HCT116 (cell line): ENCODE measurements at regions not wholly inside any gene's neighbourhood (a gene's known extent, or its start where the extent isn't known, plus 50 kb on each side); places are given as distances from the start of the nearest gene placed in this dataset.

Source experiments
- ATAC-seq: fragments of 200-7000 bp; cut with Tn5 transposase; 2 replicates; pipeline ENCODE4 v1.9.1; 2020; ENCODE audit warnings: mild to moderate bottlenecking, moderate library complexity
- BruUV-seq: library from RNA; stranded (reverse); fragments of 400-500 nt; replicated peaks from 2 replicates; lab custom pipeline; 2021; lab: Mats Ljungman, UMichigan
- CTCF ChIA-PET: fragments of 300-600 bp; sonication (Branson Sonifier 250); formaldehyde crosslinking; loops from one replicate; lab custom pipeline; 2021; ENCODE audit warnings: antibody characterized with exemption; lab: Charles Lee
- POLR2A ChIA-PET: fragments of 300-600, 350-600 bp; sonication (Branson Sonifier 250); formaldehyde crosslinking; loops from one replicate; lab custom pipeline; 2021; ENCODE audit warnings: antibody characterized with exemption; lab: Charles Lee
- RAD21 ChIA-PET, 2 experiments: fragments of 300-600 bp; sonication (Branson Sonifier 250); formaldehyde crosslinking; loops; one replicate each; lab custom pipeline; 2023; ENCODE audit warnings: low total read pairs in 2 of 2; ENCODE audit not compliant: uncharacterized antibody in 2 of 2, unreplicated experiment in 2 of 2, low non-redundant PET in 1 of 2; lab: Charles Lee
- DNase-seq: peaks from one replicate; pipeline ENCODE4 v3.0.0-alpha.2; 2010; ENCODE audit warnings: low read depth, low spot score
- H2AFZ ChIP-seq: fragments of 200-600 bp; shearing (Covaris generic), sonication (generic); 2 replicates; pipeline ENCODE4 v1.6.1; 2017; ENCODE audit warnings: low read depth, mixed run types, mixed read lengths, antibody characterized with exemption, low read length; ENCODE audit not compliant: poor library complexity, severe bottlenecking
- H3K27ac ChIP-seq: 2 replicates; pipeline ENCODE4 v1.5.1; 2012; ENCODE audit warnings: low read depth, low read length
- H3K27me3 ChIP-seq: fragments of 200-600 bp; sonication (generic); 2 replicates; pipeline ENCODE4 v1.6.1; 2016; ENCODE audit warnings: mixed run types, low read length, mixed read lengths; ENCODE audit not compliant: insufficient read depth
- H3K36me3 ChIP-seq, 2 experiments: fragments of 200-500 bp in 1 of 2; fragments of 200-600 bp in 1 of 2; sonication (Bioruptor generic) in 1 of 2; sonication (generic) in 1 of 2; 2 replicates each; pipeline versions ENCODE4 v1.5.1 to v1.6.1; 2014 to 2016; ENCODE audit warnings: low read length in 2 of 2, inconsistent platforms in 1 of 2, mixed read lengths in 1 of 2, mixed run types in 1 of 2; ENCODE audit not compliant: insufficient read depth in 2 of 2, control insufficient read depth in 1 of 2
- H3K4me1 ChIP-seq, 2 experiments: fragments of 200-600 bp in 1 of 2; sonication (generic) in 1 of 2; 2 replicates each; pipeline versions ENCODE4 v1.5.1 to v1.6.1; 2012 to 2017; ENCODE audit warnings: low read length in 2 of 2, inconsistent platforms in 1 of 2, mild to moderate bottlenecking in 1 of 2, mixed read lengths in 1 of 2, mixed run types in 1 of 2, moderate library complexity in 1 of 2; ENCODE audit not compliant: insufficient read depth in 2 of 2, control insufficient read depth in 1 of 2
- H3K4me2 ChIP-seq: fragments of 200-600 bp; sonication (generic); 2 replicates; pipeline ENCODE4 v1.6.1; 2017; ENCODE audit warnings: mixed run types, low read length, mixed read lengths
- H3K4me3 ChIP-seq, 2 experiments: fragments of 200-600 bp in 1 of 2; sonication (generic) in 1 of 2; replicated peaks in 1 of 2; 2 replicates each; pipeline ENCODE4 v1.5.1; 2011 to 2016; ENCODE audit warnings: low read length in 2 of 2, control low read depth in 1 of 2, low read depth in 1 of 2, mild to moderate bottlenecking in 1 of 2, mixed read lengths in 1 of 2, mixed run types in 1 of 2
- H3K79me2 ChIP-seq: fragments of 200-600 bp; sonication (generic); 2 replicates; pipeline ENCODE4 v1.6.1; 2017; ENCODE audit warnings: mild to moderate bottlenecking, mixed run types, low read length, moderate library complexity, mixed read lengths; ENCODE audit not compliant: insufficient read depth
- H3K9ac ChIP-seq: fragments of 200-600 bp; sonication (generic); 2 replicates; pipeline ENCODE4 v1.6.1; 2016; ENCODE audit warnings: low read length, mixed read lengths
- H3K9me2 ChIP-seq: fragments of 200-600 bp; sonication (generic), shearing (Covaris generic); 2 replicates; pipeline ENCODE4 v1.6.1; 2017; ENCODE audit warnings: mixed run types, mild to moderate bottlenecking, moderate library complexity; ENCODE audit not compliant: insufficient read depth
- H3K9me3 ChIP-seq, 2 experiments: fragments of 200-500 bp in 1 of 2; fragments of 200-600 bp in 1 of 2; sonication (Bioruptor generic) in 1 of 2; sonication (generic) in 1 of 2; 2 replicates each; pipeline ENCODE4 v1.6.1; 2014 to 2017; ENCODE audit warnings: low read length in 2 of 2, mixed read lengths in 2 of 2, inconsistent platforms in 1 of 2, low read depth in 1 of 2, mild to moderate bottlenecking in 1 of 2, mixed run types in 1 of 2, moderate library complexity in 1 of 2; ENCODE audit not compliant: control insufficient read depth in 1 of 2, insufficient read depth in 1 of 2
- H4K20me1 ChIP-seq: fragments of 200-600 bp; sonication (generic), shearing (Covaris generic); 2 replicates; pipeline ENCODE4 v1.6.1; 2017; ENCODE audit warnings: mixed run types, mild to moderate bottlenecking, moderate library complexity; ENCODE audit not compliant: insufficient read depth
- ATF3 ChIP-seq: IDR thresholded peaks from 2 replicates; pipeline ENCODE4 v1.6.1; 2012
- CBX3 ChIP-seq: IDR thresholded peaks from 2 replicates; pipeline ENCODE4 v1.6.1; 2012; ENCODE audit warnings: low read depth
- CEBPB ChIP-seq: IDR thresholded peaks from 2 replicates; pipeline ENCODE4 v1.6.1; 2012; ENCODE audit warnings: low read depth
- CTCF ChIP-seq, 3 experiments: fragments of 200-600 bp in 1 of 3; sonication (generic) in 1 of 3; IDR thresholded peaks in 2 of 3; conservative IDR thresholded peaks in 1 of 3; 2 replicates each; pipeline ENCODE4 v1.5.1; 2012 to 2017; ENCODE audit warnings: low read depth in 2 of 3, low read length in 2 of 3, antibody characterized with exemption in 1 of 3, borderline replicate concordance in 1 of 3, control low read depth in 1 of 3, mild to moderate bottlenecking in 1 of 3, mixed read lengths in 1 of 3, mixed run types in 1 of 3, moderate library complexity in 1 of 3; ENCODE audit not compliant: insufficient read depth in 1 of 3
- EGR1 ChIP-seq: IDR thresholded peaks from 2 replicates; pipeline ENCODE4 v1.6.1; 2012; ENCODE audit warnings: low read depth
- EZH2 ChIP-seq: fragments of 200-600 bp; sonication (generic); IDR thresholded peaks from 2 replicates; pipeline ENCODE4 v1.6.1; 2017; ENCODE audit warnings: antibody characterized with exemption, mixed run types
- EZH2phosphoT487 ChIP-seq: fragments of 200-600 bp; IDR thresholded peaks from 2 replicates; pipeline ENCODE4 v1.6.1; 2018; ENCODE audit warnings: antibody characterized with exemption, borderline replicate concordance
- FOSL1 ChIP-seq: IDR thresholded peaks from 2 replicates; pipeline ENCODE4 v1.6.1; 2012; ENCODE audit warnings: low read depth
- JUND ChIP-seq: IDR thresholded peaks from 2 replicates; pipeline ENCODE4 v1.6.1; 2012
- MAX ChIP-seq: IDR thresholded peaks from 2 replicates; pipeline ENCODE4 v1.6.1; 2012
- POLR2A ChIP-seq: IDR thresholded peaks from 2 replicates; pipeline ENCODE4 v1.7.0; 2011; ENCODE audit warnings: borderline replicate concordance; ENCODE audit not compliant: insufficient read depth, insufficient read length; ENCODE audit errors: extremely low read depth
- POLR2AphosphoS5 ChIP-seq: IDR thresholded peaks from 2 replicates; pipeline ENCODE4 v1.6.1; 2011; ENCODE audit warnings: mild to moderate bottlenecking, low read depth, low read length, moderate library complexity
- RAD21 ChIP-seq: IDR thresholded peaks from 2 replicates; pipeline ENCODE4 v1.6.1; 2012; ENCODE audit warnings: low read depth, mild to moderate bottlenecking
- SIN3A ChIP-seq: IDR thresholded peaks from 2 replicates; pipeline ENCODE4 v1.6.1; 2012; ENCODE audit warnings: low read depth
- SP1 ChIP-seq: IDR thresholded peaks from 2 replicates; pipeline ENCODE4 v1.6.1; 2012; ENCODE audit warnings: low read depth
- SRF ChIP-seq: IDR thresholded peaks from 2 replicates; pipeline ENCODE4 v1.6.1; 2012; ENCODE audit warnings: low read depth
- TCF7L2 ChIP-seq: IDR thresholded peaks from 2 replicates; pipeline ENCODE4 v1.7.0; 2011; ENCODE audit warnings: borderline replicate concordance, inconsistent platforms; ENCODE audit not compliant: insufficient read depth, insufficient read length; ENCODE audit errors: extremely low read depth
- YY1 ChIP-seq: IDR thresholded peaks from 2 replicates; pipeline ENCODE4 v1.6.1; 2011; ENCODE audit warnings: low read length, low read depth, moderate library complexity, mild to moderate bottlenecking; ENCODE audit not compliant: insufficient replicate concordance; ENCODE audit errors: extremely low read depth
- ZBTB33 ChIP-seq: IDR thresholded peaks from 2 replicates; pipeline ENCODE4 v1.6.1; 2011; ENCODE audit warnings: mild to moderate bottlenecking, low read length, moderate library complexity; ENCODE audit not compliant: insufficient replicate concordance; ENCODE audit errors: extremely low read depth
- ZFX ChIP-seq: fragments of 450-650 bp; IDR thresholded peaks from 2 replicates; pipeline ENCODE4 v1.6.1; 2017
- ZNF274 ChIP-seq: fragments of 200-500 bp; sonication (Bioruptor generic); IDR thresholded peaks from 2 replicates; pipeline ENCODE4 v1.6.1; 2014; ENCODE audit warnings: mild to moderate bottlenecking, low read depth, low read length, inconsistent platforms
- intact Hi-C: fragments of 100-400 bp; cut with micrococcal nuclease; formaldehyde crosslinking; loops from 2 replicates; pipeline ENCODE4 v1.10.0; 2022

- Histone ChIP-seq H2AFZ (no peak overlapping the region), H3K9me2 (no peaks in the 10 kb centered on the region), H3K79me2 (no peaks in the 10 kb centered on the region), H3K4me2 (peak overlapping the region; percentile 56), H3K27me3 (no peaks in the 10 kb centered on the region), H3K36me3 (no peaks in the 10 kb centered on the region), H3K9ac (0 out of 2 replicates have a peak overlapping the region, but pooled peaks have one; percentile 9), H3K4me1 (peaks cover 6 to 30% of the 10 kb centered on the region in 2 experiments; a peak in 3 of 4 replicates), H3K9me3 (no peaks in the 10 kb centered on the region), H3K27ac (peak overlapping the region; percentile 33; the same call in 1 of the 2 replicates), H3K4me3 (0 out of 4 replicates have a peak overlapping the region, but pooled peaks of 1 of the 2 experiments have one; percentile 16), H4K20me1 (no peaks in the 10 kb centered on the region)
- no TSS peak for BruUV-seq
- POLR2A ChIA-PET, result no interaction called here
- intact Hi-C loops, result loop anchor here (10.0 kb wide), 1 partner anchor 362 kb away; no protein-coding TSS in a partner anchor
- CTCF ChIA-PET, result no interaction called here
- ATAC-seq, result peak; percentile 97
- DNase-seq, result peak; percentile 92
- RAD21 ChIA-PET, result no interaction called here
- TF ChIP-seq SRF (peak; percentile 73), CEBPB (peak; percentile 82), ZBTB33 (no peak), RAD21 (peak; percentile 50; the same call in 1 of the 2 replicates), EZH2phosphoT487 (no peak), EGR1 (no peak), POLR2A (no peak), YY1 (no peak), JUND (peak; percentile 93), ZNF274 (no peak), SIN3A (peak; percentile 69), ZFX (no peak), EZH2 (no peak), MAX (peak; percentile 70; the same call in 1 of the 2 replicates), FOSL1 (peak; percentile 97), ATF3 (peak; percentile 82), CBX3 (peak; percentile 75; the same call in 1 of the 2 replicates), TCF7L2 (peak; percentile 48), CTCF (IDR thresholded peaks at IDR 0.05 in 2 of 3, conservative IDR thresholded peaks at IDR 0.05 in 1 of 3; ENCODE audit: borderline replicate concordance in 1 of 3, insufficient read depth in 1 of 3, low read depth in 2 of 3, low read length in 2 of 3) (no peak), POLR2AphosphoS5 (peak; percentile 36; the same call in 1 of the 2 replicates), SP1 (peak; percentile 89)
Observed at GRCh38 chr6:134537146-134537555, 219.2 kb upstream of the SGK1 start.
